Activated CD4-positive, alpha-beta T cell treated with anti-CD3 and anti-CD28 coated beads, Interleukin-2, amount 10 ng/mL, durations not matched to agents 7 days and 5 days (primary cell): ENCODE measurements at regions not wholly inside any gene's neighbourhood (a gene's known extent, or its start where the extent isn't known, plus 50 kb on each side); places are given as distances from the start of the nearest gene placed in this dataset.

Experiments
- CTCF ChIA-PET: fragments of 350-600 bp; sonication (Branson Sonifier 250); formaldehyde crosslinking; loops from one replicate; lab custom pipeline; 2021; ENCODE audit warnings: antibody characterized with exemption; lab: Charles Lee
- POLR2A ChIA-PET: fragments of 350-600 bp; sonication (Branson Sonifier 250); formaldehyde crosslinking; loops from one replicate; lab custom pipeline; 2021; ENCODE audit warnings: antibody characterized with exemption; lab: Charles Lee
- DNase-seq: peaks from one replicate; pipeline ENCODE4 v3.0.0-alpha.2; 2020
- H3K27ac Mint-ChIP-seq: one replicate; pipeline ENCODE4 v1.8.0; 2021; ENCODE audit warnings: mild to moderate bottlenecking, moderate library complexity, mixed read lengths
- H3K27me3 Mint-ChIP-seq: one replicate; pipeline ENCODE4 v1.8.0; 2021; ENCODE audit warnings: mixed read lengths
- H3K36me3 Mint-ChIP-seq: one replicate; pipeline ENCODE4 v1.8.0; 2021; ENCODE audit warnings: low read depth, mixed read lengths
- H3K4me1 Mint-ChIP-seq: one replicate; pipeline ENCODE4 v1.8.0; 2021; ENCODE audit warnings: mixed read lengths
- H3K4me3 Mint-ChIP-seq: one replicate; pipeline ENCODE4 v1.8.0; 2021; ENCODE audit warnings: mild to moderate bottlenecking, moderate library complexity, mixed read lengths
- H3K9me3 Mint-ChIP-seq: one replicate; pipeline ENCODE4 v1.8.0; 2021; ENCODE audit warnings: mixed read lengths

DNA sequence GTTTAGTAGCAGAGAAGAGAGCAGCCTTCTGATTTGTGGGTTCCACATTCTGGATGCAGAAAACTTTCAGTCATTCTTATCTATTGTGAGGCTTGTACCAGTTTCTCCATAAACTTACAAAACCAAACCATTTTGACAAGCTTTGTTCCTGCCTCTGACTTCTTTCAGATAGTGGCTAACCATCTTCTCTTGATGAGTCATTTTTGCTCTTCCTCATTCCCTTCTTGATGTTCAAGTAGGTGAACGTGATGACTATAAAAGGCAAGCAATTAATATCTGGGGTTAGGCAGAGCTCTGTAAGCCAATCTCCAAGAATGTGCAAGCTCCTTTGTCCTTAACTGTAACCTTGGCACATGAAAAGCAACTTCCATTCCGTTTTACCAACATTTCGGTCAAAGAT, 2083.1 kb upstream of the PIK3C3 start:
- Mint-ChIP-seq H3K27ac (no peak overlapping the region), H3K4me3 (no peak overlapping the region), H3K4me1 (no peaks in the 10 kb centered on the region), H3K9me3 (no peaks in the 10 kb centered on the region), H3K27me3 (no peaks in the 10 kb centered on the region), H3K36me3 (no peaks in the 10 kb centered on the region)
- no peak for DNase-seq
- ChIA-PET POLR2A (no interaction called here), CTCF (no interaction called here)

DNA sequence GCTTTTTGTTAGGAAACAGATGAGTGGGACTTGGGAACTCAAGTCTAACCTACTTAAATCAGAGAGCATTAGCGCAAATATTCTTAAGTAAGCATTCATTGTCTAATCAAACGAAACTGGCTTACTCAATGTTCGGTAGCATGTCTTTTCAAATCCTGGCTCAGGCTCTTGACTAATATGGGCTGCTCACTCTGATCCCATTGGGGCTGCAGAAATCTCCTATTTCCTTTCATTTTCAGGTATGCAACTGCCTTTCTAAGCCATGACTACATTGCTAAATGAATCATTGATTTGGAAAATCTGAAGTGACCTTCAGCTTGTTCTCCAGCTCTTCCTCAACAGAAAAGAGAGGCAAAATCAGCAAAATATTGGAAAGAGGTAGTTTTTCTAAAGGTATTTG, 2084.4 kb upstream of the PIK3C3 start:
- Mint-ChIP-seq H3K27me3 (no peaks in the 10 kb centered on the region), H3K36me3 (no peaks in the 10 kb centered on the region), H3K4me1 (no peaks in the 10 kb centered on the region), H3K9me3 (no peaks in the 10 kb centered on the region), H3K4me3 (no peak overlapping the region), H3K27ac (no peak overlapping the region)
- ChIA-PET POLR2A (no interaction called here), CTCF (no interaction called here)
- DNase-seq: no peak

DNA sequence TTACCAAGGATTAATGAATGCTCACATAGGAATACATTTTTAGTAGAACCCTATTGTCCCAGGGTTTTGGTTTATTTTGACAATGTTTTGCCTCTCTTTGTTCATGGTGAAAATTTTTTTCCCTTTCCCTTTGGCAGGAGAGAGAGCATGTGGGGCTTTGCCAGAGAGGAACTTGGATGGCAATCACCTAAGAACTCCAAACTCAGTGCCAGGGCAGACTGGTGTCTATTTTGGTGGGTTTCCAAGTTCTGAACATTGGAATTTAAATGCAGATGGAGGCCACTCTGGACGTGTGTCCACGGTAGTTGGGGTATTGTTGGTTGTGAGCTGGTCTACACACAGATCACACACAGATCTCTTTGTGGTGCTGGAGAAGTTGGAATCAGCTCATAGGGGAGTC, 2091.1 kb upstream of the PIK3C3 start:
- Mint-ChIP-seq H3K27me3 (no peaks in the 10 kb centered on the region), H3K4me3 (no peak overlapping the region), H3K9me3 (peaks cover 2% of the 10 kb centered on the region), H3K4me1 (no peaks in the 10 kb centered on the region), H3K36me3 (no peaks in the 10 kb centered on the region), H3K27ac (no peak overlapping the region)
- no peak for DNase-seq
- POLR2A ChIA-PET: no interaction called here
- CTCF ChIA-PET: no interaction called here

DNA sequence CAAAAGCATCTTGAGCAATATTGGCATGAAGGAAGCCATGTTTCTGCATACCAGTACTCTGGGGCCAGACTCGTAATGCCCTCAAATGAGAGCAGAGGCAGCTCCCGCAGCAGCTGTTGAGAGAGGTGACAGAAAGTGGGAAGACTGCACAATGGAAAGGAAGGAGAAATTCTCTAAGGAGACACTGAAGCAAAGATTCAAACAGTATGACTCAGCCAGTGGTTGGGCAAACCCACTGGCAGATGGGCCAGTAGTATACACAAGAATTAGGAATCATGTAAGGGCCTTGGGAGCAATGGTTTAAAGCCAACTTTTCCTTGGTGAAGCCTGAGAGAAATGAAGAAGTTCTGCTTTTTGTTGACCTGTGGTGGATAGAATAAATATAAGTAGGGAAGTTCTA, 2092.7 kb upstream of the PIK3C3 start:
- POLR2A ChIA-PET: no interaction called here
- CTCF ChIA-PET: no interaction called here
- peaks cover 2% of the 10 kb centered on the region for H3K9me3 Mint-ChIP-seq
- no peaks in the 10 kb centered on the region for H3K36me3 Mint-ChIP-seq
- no peak overlapping the region for H3K27ac Mint-ChIP-seq
- DNase-seq: no peak
- H3K4me1 Mint-ChIP-seq: no peaks in the 10 kb centered on the region
- no peak overlapping the region for H3K4me3 Mint-ChIP-seq
- no peaks in the 10 kb centered on the region for H3K27me3 Mint-ChIP-seq

DNA sequence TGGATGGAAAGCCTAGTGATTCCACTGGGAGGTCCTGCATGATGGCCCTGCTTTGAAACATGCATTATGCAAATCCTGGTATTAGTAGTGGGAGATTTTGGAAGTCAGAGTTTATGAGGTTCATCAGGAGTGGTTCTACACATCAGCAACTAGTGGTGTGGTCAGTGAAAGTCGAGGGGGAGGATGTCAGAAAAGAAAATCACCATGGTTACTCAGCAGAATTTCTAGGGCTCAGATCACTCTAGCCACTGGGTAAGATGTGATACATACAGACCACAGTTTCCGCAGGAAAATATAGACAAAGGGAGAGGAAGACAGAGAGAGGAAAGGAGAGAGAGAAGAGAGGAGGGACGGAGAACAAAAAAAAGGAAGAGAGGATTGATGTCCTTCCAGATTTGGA, 2100.7 kb upstream of the PIK3C3 start:
- no peaks in the 10 kb centered on the region for H3K36me3 Mint-ChIP-seq
- H3K4me1 Mint-ChIP-seq: no peaks in the 10 kb centered on the region
- peaks cover under 1% of the 10 kb centered on the region for H3K9me3 Mint-ChIP-seq
- CTCF ChIA-PET: no interaction called here
- POLR2A ChIA-PET: no interaction called here
- no peaks in the 10 kb centered on the region for H3K27me3 Mint-ChIP-seq
- DNase-seq: no peak
- peak overlapping the region; percentile 7 for H3K27ac Mint-ChIP-seq
- H3K4me3 Mint-ChIP-seq: no peak overlapping the region

DNA sequence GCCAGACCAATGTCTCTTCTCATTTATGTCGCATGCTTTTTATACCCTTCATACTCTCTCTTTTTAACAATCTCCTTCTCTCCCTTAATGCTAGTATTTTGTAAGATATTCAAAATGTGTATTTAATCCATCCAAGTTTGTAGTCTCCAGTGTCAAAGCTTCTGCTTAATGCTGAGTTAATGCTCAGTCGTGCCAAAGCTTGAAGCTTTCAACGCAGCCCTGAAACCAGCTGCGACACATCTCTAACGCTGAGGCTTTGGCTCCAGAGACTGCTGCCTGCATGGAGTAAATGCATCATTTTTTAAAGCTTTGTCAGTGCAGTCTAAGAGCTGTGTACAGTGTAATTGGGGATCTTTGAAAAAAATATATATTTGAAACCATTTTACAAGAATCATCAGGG, 2108.8 kb upstream of the PIK3C3 start:
- peaks cover 10% of the 10 kb centered on the region for H3K27me3 Mint-ChIP-seq
- POLR2A ChIA-PET: no interaction called here
- H3K27ac Mint-ChIP-seq: no peak overlapping the region
- no peaks in the 10 kb centered on the region for H3K36me3 Mint-ChIP-seq
- DNase-seq: no peak
- no peak overlapping the region for H3K4me3 Mint-ChIP-seq
- H3K4me1 Mint-ChIP-seq: no peaks in the 10 kb centered on the region
- H3K9me3 Mint-ChIP-seq: no peaks in the 10 kb centered on the region
- CTCF ChIA-PET: no interaction called here

DNA sequence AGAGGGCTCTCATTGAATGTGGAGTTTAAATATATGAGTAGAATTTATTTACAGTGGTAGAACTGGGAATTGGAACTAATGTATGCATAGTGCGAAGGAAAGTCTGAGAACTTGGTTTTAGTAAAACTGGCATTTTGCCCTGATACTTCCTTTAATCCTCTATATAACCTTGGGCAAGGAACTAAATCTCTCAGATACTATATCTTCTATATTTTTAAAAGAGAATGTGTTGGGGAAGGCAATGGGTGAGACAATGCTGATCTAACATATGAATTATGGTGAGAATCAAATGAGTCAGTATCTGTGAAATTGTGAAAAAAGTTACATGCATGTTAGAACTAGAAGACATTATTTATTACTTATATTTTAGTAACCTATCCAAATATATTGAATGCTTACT, 2109.4 kb upstream of the PIK3C3 start:
- no peak overlapping the region for H3K27ac Mint-ChIP-seq
- peaks cover 16% of the 10 kb centered on the region for H3K27me3 Mint-ChIP-seq
- H3K9me3 Mint-ChIP-seq: no peaks in the 10 kb centered on the region
- H3K36me3 Mint-ChIP-seq: no peaks in the 10 kb centered on the region
- ChIA-PET CTCF (no interaction called here), POLR2A (no interaction called here)
- no peak for DNase-seq
- H3K4me1 Mint-ChIP-seq: no peaks in the 10 kb centered on the region
- no peak overlapping the region for H3K4me3 Mint-ChIP-seq

DNA sequence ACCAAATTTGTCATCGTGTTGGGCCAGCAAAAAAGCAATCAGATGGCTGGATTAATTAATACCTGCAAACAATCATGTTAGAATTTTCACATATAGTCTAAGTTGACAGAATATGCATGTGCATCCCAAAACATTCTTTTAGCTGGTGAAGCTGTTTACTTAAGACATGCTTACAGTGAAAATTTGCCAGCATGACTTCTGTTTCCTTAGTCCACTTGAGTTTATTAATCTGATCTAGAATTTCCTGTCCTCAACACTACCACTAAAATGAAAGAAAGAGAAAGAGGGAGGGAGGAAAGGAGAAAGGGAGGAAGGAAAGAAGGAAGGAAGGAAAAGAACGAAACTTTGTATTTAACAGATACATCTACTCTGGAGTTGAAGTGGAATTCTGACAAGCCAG, 2109.9 kb upstream of the PIK3C3 start:
- H3K36me3 Mint-ChIP-seq: no peaks in the 10 kb centered on the region
- DNase-seq: no peak
- peaks cover 21% of the 10 kb centered on the region for H3K27me3 Mint-ChIP-seq
- ChIA-PET POLR2A (no interaction called here), CTCF (no interaction called here)
- no peaks in the 10 kb centered on the region for H3K4me1 Mint-ChIP-seq
- H3K27ac Mint-ChIP-seq: no peak overlapping the region
- H3K9me3 Mint-ChIP-seq: no peaks in the 10 kb centered on the region
- H3K4me3 Mint-ChIP-seq: no peak overlapping the region

DNA sequence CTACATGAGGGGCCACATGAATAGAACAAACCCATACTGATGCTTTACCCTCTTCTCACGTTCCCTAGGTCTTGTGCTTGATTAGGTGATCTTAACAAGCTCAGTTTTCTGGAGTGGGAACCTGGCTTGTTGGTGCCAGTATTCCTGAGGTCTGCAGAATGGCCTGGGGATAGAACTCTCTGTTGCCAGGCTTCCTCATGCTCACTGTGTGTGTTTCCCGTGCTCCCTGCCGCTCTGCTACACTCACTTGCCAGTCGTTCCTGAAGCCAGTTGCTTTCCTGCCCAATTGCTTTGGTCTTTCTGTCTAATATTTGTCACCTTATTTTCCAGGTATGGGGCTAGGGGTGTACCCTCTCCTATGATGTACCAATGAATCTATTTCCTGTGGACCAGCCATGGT, 2111.5 kb upstream of the PIK3C3 start:
- CTCF ChIA-PET: no interaction called here
- Mint-ChIP-seq H3K9me3 (no peaks in the 10 kb centered on the region), H3K36me3 (no peaks in the 10 kb centered on the region), H3K27ac (no peak overlapping the region), H3K4me3 (no peak overlapping the region), H3K27me3 (peaks cover 22% of the 10 kb centered on the region), H3K4me1 (no peaks in the 10 kb centered on the region)
- DNase-seq: no peak
- POLR2A ChIA-PET: no interaction called here

DNA sequence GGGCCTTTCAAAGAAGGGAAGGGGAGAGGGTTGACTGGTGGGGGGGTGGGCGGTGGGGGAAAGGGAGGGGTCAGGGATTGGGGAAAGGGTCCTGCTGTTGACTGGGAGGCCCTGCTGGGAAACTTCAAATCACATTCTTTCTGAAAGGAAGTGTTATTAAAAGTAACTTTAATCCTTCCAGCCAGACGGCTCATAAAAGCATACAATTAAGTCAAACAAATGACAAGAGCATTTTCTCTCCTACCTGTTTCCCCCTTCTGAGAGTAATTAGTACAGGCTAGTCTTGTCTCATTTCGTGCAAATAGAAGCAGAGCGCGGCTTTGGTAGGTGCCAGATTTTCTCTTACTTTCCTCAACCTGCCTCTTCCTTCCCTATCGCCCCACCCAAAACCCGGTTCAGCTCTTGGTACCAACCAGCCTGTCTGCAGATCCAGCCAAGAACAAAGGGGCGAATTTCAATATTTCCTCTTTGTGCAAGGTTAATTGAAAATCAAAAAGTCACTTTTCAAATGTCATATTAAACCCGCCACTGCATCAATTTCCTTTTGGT, 2112.6 kb upstream of the PIK3C3 start:
- peaks cover 2% of the 10 kb centered on the region for H3K9me3 Mint-ChIP-seq
- no peak overlapping the region for H3K27ac Mint-ChIP-seq
- ChIA-PET CTCF (no interaction called here), POLR2A (no interaction called here)
- peaks cover 22% of the 10 kb centered on the region for H3K27me3 Mint-ChIP-seq
- no peak for DNase-seq
- no peaks in the 10 kb centered on the region for H3K36me3 Mint-ChIP-seq
- no peaks in the 10 kb centered on the region for H3K4me1 Mint-ChIP-seq
- H3K4me3 Mint-ChIP-seq: no peak overlapping the region

DNA sequence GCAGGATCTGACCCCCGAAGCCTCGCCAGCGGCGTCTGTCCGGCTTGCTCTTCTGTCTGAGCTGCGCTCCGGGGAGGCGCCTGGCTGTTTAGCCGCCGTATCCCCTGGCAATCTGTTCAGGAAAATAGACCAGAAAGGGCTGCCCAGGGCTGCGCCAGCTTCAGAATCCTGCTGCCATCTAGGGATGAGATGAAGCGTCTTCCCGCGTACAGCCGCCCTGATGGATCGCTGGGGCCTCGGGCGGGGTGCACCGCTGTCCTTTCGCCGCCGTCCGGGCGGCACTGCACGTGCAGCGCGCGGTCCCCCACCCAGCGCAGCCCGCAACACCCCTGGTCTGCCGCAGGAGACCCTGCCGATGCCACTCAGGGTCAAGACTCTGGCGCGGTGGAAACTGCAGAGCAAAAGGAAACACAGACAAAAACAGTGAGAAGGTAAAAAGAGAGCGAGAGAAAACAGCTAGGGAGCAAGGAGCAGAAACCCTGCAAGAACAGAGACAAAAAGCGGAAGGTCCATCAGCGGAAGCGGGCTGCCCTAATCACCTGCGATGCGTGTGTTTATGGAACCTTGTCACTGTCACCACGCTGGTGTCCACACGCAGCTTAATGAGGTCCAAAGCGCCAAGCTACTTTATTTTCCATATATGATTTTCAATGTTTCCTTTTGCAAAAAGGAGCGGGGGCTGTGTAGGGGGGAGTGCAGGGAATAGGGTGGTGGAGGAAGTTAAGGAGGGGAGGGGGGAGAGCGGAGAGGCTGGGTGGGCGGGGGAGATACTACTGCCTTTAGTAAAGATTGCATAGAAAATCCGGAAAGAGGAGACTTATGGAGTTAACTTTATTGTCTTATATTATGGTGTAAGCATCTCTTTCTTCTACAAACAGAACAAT, 2113.3 kb upstream of the PIK3C3 start:
- H3K36me3 Mint-ChIP-seq: no peaks in the 10 kb centered on the region

DNA sequence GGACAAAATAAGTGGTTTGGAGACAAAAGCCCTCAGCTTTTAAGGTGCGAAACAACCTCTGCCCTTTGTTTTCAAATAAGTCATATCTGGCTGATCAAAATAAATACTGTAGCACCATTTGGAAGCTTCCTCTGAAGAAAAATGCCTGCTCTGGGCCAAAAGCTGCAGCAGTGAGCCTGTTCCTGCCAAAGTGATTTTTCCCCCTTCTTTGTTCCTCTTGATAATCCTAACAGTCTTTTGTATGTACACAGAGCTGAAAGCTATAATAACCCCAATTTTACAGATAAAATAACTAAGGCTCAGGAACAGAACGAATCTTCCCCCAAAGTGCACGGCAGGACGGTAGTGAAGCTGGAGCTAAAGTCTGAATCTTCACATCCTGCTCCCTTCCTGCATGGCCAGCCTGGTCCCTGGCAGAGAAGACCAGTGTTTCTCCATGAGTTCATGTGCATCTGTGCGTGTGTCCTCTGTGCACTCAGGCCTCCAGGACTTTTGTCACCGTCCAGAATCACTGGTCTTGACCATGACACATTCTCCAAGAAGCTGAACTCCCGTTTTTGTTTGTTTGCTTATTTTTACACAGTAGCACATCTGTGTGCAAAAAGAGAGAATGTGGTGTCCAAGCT, 2114.1 kb upstream of the PIK3C3 start:
- ChIA-PET POLR2A (no interaction called here), CTCF (no interaction called here)
- no peak for DNase-seq
- Mint-ChIP-seq H3K27me3 (peaks cover 22% of the 10 kb centered on the region), H3K4me3 (no peak overlapping the region), H3K36me3 (no peaks in the 10 kb centered on the region), H3K27ac (no peak overlapping the region), H3K9me3 (peaks cover 2% of the 10 kb centered on the region), H3K4me1 (no peaks in the 10 kb centered on the region)

More for the DNA sequence above, 2113.3 kb upstream of the PIK3C3 start:
- DNase-seq: no peak
- CTCF ChIA-PET: no interaction called here
- H3K27ac Mint-ChIP-seq: no peak overlapping the region
- peaks cover 2% of the 10 kb centered on the region for H3K9me3 Mint-ChIP-seq
- POLR2A ChIA-PET: no interaction called here
- H3K4me3 Mint-ChIP-seq: no peak overlapping the region
- no peaks in the 10 kb centered on the region for H3K4me1 Mint-ChIP-seq
- H3K27me3 Mint-ChIP-seq: peaks cover 22% of the 10 kb centered on the region

DNA sequence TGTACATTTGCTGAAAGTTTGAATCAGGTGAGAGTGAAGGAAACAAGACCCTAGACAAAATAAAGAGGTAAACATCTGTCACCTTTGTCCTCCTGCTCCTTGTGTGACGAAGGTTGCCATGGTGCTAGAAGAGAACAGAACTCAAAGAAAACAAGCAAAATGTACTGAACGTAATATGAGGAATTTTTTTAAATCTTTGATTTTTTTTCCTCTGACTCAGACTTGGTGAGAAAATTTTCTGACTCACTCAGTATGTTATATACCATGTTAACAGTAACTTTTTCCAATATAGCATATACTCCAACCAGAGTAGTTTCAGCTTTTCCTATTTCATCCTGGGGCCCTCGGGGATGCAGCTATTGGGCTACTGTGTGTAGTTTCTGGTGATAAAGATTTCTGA, 2114.6 kb upstream of the PIK3C3 start:
- Mint-ChIP-seq H3K27me3 (peaks cover 22% of the 10 kb centered on the region), H3K9me3 (peaks cover 2% of the 10 kb centered on the region), H3K4me3 (no peak overlapping the region), H3K4me1 (no peaks in the 10 kb centered on the region), H3K27ac (no peak overlapping the region), H3K36me3 (no peaks in the 10 kb centered on the region)
- no peak for DNase-seq
- CTCF ChIA-PET: no interaction called here
- POLR2A ChIA-PET: no interaction called here
